ENCODE measurements at regions not wholly inside any gene's neighbourhood (a gene's known extent, or its start where the extent isn't known, plus 50 kb on each side); places are given as distances from the start of the nearest gene placed in this dataset.
A peak's percentile ranks its signal among the peaks of the same experiment; 100 is the strongest.
"Not testable (repeated sequence)": the region's sequence is repeated elsewhere in the genome, so short reads cannot be mapped to it uniquely, and the experiment has no call there.

DNA sequence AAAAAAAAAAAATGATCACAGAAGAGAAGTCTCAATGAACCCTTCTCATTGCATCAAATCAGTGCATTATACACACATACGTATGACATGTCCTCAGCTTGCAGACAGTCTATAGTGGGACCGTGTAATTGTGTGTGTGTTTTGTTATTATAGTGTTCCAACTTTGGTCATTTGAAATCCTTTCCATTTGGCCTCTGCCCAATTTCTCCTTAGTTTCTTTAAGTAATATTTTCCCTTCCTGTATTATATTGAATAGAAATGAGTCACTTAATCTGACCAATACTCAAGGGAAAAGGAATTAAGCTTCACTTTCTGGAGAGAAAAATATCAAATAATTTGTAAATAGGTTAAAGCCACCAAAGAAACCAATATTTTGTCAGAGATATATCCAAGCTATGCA lies 415.5 kb upstream of the SORCS1 start:
- DNase-seq, result no peak

DNA sequence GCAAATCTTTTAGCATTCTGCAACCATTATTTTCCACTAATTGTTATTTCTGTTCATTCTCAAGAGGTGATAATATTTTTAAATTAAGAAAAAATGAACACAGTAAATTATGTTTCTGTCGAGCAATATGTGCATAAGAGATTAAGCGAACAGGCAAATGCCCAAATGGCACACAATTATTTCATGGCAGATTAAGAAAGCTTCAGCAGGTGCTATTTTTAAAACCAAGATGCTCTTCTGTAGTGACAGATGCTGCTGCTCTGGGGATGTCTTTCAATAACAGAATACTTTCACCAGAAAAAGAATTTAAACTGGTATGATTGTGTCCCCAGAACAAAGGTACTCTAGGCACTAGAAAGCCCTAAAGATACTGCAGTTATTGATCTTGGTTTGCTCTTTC lies 412.7 kb upstream of the SORCS1 start:
- DNase-seq, result peak; percentile 13

DNA sequence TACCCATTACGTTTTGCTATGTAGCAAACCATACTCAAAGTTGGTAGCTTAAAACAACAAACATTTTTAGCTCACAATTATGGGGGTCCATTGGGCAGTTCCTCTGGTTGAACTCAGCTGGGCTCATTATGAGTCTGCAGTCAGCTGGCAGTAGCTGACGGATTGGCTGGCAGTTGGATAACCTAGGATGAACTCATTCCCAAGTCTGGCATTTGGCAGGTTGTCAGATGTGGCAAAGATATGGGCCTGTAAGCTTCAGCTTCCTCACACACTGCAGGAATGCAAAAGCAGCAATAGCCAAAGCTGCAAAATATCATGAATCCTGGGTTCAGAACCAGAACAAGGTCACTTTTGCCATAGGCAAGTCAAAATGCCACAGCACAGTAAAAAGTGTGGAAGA lies 412.2 kb upstream of the SORCS1 start:
- DNase-seq, result peak; percentile 76

DNA sequence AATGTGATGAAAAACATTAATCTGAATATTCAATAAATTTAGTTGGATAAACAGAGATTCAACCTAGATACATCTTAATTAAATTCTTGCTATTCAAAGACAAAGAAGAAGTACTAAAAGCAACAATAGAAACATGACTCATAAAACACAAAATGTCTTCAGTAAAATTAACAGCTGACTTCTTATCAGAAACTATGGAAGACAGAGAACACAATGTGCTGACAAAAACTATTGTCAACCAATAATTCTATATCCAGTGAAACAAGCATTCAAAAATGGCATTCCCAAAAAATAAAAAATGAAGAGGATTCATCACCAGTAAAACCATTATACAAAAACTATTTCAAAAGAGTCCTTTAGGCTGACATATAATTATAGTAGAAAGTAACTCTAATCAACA lies 400.5 kb upstream of the SORCS1 start:
- no peak for DNase-seq

DNA sequence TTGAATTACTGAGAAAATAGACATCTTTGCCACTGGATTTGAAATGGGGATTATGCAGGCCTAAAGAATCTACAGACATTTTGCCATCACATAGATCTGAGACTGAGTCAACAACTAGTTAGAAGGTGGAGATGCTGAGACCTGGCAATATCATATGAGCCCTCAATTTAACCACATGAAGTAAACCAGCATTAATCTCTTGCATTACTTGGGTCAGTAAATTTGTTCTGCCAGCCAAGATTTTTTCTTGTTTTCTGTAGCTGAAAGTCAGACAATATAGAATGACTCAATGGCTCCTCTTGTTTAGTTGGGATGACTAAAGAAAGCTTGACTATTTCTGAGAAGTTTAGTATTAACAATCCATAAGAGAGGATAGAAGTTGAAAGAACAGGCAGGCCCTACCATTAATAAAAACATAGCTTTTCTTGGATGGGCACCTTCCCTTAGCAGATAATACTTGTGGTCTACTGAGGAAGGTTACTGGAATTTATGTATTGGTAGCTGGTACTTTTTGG lies 396.7 kb upstream of the SORCS1 start:
- no peak for DNase-seq

DNA sequence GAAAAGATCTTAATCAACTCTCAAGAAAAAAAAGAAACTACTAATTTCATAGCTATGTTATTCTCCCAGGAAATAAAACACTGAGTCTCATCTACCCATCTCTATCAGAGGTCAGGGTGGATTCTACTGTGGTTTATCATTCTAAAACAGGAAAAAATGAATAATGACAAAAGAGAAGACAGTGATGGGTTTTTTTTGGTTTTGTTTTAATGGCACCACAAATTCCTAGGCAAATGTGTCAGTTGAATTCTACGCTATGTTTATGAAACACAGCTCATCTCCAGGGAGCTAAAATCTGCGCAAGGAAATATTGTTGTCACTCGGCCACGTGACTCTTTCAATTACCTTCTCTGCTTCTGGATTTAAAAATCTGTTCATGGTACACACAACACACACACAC lies 393.4 kb upstream of the SORCS1 start:
- no peak for DNase-seq

DNA sequence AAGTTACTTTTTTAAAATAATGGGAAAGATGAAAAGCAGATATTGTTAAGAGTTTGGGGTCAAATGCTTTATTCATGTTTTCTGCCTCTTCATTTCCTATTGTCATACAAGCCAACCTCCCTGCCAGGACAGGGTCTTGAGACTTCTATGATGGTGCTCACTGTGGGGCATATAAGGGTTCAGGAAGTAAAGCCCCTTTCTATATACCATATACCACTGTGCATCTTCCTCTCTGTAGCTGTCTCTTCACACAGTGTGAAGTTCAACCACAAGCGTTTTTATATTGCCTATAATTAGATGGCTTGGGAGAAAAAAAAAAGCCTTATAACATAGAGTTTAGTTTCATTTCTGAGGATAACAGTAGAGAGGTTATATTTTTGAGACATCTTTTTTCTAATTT lies 389.8 kb upstream of the SORCS1 start:
- DNase-seq, result no peak

DNA sequence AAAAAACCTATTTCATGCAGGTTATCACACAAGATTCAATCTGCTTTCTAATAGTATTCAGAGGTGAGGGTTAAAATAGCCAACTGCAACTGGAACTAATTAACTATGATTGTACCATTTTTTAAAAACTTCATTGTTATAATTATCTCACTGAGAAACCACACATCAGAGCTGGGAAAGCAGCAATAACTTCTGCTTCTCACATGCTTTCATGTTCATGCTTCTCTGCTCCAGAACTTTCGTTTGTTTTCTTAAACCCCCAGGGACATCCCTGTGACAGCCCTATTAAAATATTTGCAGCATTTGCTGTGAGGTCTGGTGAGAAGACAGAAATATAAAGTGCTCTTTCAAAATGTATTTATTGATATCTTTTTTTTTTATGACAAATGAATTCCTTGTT lies 389.0 kb upstream of the SORCS1 start:
- peak; percentile 13 for DNase-seq

DNA sequence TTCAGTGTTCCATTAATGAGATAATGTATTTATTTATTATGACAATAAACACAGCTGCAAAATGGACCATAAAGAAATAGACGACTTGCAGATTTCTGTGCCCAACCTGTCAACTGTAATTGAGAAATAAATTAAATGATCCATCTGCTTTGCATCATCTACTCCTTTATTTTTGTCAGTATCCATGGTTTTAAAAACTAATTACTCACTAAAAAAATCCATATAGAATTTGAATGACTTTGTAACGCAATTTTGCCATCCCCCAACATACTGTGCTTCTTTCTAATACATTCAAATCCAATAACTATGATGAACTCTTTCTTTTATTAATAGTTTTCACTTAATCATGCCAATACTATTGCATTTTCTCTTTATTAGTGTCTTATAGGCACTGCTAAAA lies 388.5 kb upstream of the SORCS1 start:
- no peak for DNase-seq

DNA sequence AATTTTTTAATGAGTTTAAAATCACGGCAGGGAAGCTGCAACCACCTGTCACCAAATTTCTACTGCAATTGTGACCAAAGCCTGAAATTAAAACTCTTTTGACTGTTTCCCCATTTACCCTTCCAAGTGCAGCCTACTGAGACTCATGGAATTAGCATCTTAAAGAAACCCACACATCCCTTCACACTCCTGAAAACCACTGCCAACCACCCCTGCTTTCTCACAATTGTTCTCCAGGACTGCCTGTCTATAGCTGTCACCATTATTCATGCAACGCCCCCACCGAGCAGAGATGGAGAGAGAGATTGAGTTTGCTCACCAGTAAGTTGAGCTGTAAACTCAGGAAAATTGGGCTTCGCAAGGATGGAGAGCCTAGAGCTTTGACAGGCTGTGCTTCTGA lies 383.8 kb upstream of the SORCS1 start:
- no peak for DNase-seq

DNA sequence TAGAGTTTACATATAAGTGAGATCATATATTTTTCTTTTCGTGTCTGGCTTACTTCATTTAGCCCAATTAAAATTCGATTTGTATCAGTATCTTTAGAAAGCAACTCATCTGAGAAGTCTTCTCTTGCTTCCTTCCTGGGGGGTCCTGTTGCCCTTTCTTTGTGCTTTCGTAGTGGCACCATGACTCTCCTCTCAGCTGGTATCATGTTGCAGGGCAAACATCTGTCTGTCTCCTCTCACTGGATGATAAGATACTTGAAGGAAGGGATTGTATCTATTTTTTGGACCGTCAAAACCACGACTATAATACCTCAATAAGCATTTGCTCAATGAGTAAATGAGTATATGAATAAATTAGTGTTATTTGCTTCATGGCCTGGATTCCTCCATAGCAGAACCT lies 382.5 kb upstream of the SORCS1 start:
- no peak for DNase-seq

DNA sequence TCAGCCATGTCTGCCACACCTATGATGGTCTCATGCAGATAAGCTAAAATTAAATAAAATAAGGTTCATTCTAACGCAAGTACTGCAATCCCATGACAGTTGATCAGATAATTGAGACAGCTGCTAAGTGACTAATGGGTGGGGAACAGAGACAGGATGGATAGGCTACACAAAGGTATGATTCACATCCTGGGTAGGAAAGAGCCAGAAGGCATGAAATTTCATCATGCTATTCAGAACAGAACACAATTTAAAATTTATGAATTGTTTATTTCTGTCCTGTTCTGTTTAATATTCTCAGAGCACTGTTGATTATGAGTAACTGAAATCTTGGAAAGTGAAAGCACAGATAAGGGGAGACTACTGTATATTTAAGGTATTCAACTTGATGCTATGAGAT lies 381.8 kb upstream of the SORCS1 start:
- no peak for DNase-seq

DNA sequence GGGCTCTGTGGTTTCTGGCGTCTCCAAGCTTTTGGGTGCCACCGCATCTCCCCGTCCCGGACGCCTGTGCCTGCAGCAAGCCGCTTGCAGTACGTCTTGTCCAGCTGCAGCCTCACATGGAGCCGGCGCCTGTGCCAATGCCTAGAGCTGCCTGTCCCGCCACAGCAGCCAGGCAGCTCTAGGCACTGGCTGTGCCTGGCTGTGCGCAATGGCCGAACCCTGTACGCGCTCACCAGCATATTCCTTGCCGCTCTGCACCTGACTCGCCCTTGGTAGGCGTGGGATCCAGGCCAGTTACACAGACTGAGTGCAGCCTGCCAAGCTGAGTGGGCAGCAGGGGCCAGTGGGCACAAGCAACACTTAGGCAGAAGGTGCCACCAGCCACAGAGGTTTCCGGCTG lies 381.2 kb upstream of the SORCS1 start:
- DNase-seq, result no peak

DNA sequence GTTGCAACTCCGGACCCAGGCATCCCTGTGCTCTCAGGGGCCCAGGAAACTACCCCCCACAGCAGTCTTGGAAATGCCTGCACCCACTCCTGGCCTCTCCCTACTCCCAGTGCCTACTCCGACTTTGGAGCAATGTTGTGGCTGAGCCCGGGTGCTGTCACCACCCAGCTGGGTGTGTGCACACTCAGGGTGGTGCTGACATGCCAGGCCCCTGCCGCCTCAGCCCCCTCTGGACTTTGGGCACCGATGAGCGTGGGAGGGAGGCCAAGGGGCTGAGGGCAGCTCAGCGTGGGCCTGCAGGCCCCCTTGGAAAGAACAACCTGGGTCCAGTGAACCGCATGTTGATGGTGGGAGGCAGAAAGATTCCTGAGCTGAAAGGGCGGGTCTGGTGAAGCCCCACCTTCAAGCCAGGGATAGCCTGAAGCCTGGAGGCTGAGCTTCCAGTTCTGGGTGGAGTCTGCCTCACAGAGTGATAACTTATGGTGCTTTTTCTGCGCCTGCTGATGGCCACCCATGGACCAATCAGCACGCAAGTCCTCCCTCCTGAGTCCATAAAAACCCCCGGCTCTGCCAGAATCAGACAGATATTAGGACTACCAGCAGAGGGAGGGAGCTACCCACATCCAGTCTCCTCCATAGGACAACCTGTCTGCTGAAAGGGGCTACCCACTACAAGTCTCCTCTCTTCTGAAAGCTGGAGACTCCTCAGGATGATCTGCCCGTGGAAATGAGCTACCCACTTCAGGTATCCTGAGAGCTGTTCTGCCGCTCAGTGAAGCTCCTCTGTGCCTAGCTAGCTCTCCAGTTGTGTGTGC lies 380.4 kb upstream of the SORCS1 start:
- no peak for DNase-seq

DNA sequence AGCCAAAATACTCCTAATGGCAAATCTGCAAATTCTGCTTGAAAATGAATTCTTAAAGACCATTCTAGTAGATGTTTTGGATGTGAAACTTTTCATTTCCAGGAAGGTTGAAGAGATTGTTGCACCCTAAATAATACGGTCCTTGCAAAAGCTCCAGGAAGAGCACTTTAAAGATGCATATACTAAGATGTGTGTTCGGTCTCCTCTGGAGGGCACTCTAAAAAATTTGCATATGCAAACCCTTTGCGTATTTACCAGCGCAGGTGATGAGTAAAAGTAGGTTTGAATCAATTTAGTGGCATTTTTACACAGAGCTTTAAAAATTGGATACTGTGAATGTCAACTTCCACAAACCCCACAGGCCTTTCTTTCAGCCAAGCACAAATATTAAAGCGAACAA lies 378.1 kb upstream of the SORCS1 start:
- DNase-seq, result no peak

DNA sequence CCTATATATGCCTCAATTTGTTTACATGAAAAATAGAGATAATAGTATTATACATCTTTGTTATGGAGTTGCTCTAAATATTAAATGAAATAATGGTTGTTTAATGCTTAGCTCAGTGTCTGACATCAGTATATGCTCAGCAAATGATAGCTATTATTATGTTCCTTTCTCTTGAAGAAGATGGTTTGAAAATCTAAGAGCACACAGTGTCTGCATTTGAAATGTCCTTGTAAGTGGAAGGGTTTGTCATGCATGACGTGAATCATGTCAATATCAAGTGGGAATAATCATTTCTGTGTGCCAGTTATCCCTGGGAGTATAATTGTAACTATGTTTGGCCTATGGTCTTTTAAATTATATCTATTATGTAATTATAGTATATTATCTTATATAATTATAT lies 377.5 kb upstream of the SORCS1 start:
- no peak for DNase-seq

DNA sequence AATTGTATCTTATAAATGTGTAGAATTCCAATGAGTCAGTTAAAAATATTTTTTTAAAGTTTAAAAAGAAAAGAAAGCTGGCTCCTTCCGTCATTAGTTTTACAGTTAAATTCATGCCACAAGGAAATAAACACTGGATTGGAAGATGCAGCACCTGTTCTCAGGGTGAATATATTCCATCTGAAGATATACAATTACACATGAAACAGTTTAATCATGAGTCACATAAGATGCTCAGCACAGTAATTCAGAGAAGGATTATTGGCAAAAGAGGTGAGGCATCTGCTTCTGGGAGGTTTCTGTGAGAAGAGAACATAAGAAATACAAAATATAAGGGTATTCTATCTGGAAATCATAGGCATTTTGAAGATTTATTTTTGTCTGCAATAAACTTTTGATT lies 376.5 kb upstream of the SORCS1 start:
- DNase-seq, result no peak

DNA sequence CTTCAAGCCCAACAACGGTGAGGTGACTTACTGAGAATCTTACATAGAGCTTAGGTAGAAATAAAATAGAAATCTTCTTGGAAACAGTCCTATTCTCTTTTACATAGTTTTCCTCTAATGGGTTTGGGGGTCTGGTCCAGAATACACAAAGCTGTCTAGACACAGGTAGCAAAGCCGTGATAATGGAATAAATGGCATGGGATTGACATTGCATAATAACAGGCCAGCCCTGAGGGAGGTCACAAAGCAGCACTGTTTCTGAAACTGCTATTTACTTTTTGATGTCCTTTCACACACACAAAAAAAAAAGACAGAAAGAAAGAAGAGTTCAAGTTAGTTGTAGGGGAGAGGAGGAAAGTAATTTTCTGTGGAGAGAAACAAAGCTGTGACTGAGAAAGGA lies 364.8 kb upstream of the SORCS1 start:
- no peak for DNase-seq

DNA sequence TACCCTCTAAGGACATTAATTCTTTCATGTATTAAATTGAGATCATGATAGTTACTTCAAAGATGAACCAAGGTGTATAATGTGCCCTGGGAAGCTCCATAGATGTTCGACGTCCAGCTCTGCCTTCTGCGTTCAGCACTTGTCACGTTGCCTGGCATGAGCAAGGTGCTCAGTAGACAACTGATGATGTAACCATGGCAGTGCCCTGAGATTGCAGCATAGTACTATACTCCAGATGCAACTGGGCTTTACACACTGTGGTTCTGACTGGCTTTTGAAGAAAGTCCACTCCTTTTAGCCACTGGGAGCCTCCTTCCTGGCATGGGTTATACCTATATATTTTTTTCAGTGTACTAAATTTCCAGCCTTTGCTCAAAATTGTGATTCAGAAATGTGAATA lies 355.8 kb upstream of the SORCS1 start:
- no peak for DNase-seq

DNA sequence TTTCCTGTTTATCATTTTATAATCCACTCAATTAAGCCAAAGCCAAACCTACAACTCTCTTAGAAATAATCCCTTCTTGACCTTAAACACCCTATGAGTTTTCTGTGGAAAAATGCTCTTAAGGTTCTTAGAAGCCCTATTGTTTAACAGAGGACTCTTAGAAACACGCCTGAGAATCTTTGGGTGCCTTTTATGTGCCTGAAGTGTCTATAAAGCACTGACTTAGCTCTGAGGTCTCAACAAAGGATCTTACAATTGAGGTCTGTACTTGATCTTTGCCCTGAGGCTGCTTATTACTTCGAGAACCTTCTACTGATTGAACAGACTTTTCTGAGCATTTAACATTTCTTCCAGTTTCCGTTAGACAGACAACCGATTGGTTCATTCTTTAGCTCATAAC lies 353.3 kb upstream of the SORCS1 start:
- no peak for DNase-seq

DNA sequence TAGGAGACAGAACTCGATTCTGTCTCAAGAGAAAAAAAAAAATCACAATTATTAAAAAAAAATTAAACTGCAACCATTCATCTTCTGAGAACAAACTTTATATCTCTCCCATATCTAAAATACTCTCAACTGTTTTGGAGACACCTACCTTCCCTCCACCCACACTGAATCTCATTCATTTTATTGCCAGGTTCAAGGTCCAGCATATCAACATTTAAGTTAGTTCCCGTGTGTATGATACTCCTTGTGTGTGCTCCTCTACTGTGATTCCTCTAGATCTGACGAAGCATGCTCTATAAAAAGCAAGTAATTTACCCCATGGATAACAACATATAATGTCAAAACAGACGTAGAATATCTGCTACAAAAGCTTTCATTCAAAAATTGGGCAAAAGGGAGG lies 351.8 kb upstream of the SORCS1 start:
- DNase-seq, result no peak

DNA sequence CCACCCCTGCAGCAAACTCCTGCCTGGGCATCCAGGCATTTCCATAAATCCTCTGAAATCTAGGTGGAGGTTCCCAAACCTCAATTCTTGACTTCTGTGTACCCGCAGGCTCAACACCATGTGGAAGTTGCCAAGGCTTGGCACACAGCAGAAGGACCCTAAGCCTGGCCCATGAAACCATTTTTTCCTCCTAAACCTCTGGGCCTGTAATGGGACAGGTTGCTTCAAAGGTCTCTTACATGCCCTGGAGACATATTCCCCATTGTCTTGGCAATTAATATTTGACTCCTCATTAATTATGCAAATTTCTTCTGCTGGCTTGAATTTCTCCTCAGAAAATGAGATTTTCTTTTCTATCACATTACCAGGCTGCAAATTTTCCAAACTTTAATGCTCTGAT lies 339.5 kb upstream of the SORCS1 start:
- not testable (repeated sequence) for DNase-seq

DNA sequence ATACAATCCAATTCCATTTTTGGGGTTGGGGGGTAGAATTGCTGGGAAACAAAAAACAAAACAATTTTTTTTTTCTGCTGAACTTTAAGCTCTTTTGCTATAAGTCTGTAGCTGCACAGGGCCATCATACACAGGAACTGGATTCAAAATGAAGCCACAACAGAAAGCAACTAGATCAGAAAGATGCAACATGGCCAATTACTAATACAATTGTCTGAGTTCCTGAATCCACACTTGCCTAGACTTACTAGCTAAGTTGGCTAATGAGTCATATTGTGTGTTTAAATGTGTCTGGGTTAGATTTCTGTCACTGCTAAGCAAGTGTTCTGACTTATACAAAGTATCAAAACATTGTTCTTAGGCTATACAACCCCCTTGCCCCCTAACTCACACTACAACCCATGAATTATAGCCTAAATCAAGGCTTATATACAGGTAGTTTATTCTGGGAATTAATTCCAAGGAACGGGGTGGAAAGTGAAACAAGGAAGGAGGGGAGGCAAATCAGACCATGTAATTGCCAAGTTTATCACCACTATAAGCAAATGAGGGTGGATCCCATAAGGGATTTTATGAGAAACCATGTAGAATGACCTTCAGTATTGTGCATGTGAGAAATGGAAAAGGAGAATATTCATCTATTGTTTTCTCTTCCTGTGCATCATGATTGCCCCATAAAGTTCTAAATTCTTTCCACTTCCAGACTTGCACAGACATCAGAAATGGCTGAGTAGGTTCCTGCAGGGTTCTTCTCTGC lies 337.9 kb upstream of the SORCS1 start:
- no peak for DNase-seq

DNA sequence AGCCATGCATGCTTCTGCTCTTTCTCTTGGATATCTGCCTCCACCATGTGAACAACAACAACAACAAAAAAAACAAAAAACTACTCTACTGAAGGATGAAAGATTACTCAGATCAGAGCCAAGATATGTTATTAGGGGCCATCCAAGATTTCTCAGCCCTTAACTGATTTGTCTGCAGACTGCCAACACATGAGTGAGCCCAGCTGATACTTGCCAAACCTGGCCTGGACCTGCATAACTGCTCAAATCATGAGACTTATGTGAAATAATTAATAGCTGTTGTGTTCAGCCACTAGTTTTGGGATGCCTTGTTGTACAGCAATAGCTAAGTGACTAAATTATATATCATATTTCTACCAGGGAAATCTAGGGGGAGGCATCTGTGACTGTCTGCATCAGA lies 334.5 kb upstream of the SORCS1 start:
- DNase-seq, result no peak
